Prostate gland (tissue), 2 donors: ENCODE measurements at regions not wholly inside any gene's neighbourhood (a gene's known extent, or its start where the extent isn't known, plus 50 kb on each side); places are given as distances from the start of the nearest gene placed in this dataset.

ENCODE experiments used
- CTCF ChIP-seq, 4 experiments: fragments of 200-600 bp in 2 of 4; fragments of 450-650 bp in 2 of 4; sonication (generic) in 2 of 4; IDR thresholded peaks; 1 replicate in 3 of 4; 2 replicates in 1 of 4; pipeline ENCODE4 v1.5.1; 2016 to 2019; ENCODE audit warnings: antibody characterized with exemption in 4 of 4, mild to moderate bottlenecking in 2 of 4, moderate library complexity in 2 of 4
- POLR2A ChIP-seq: fragments of 450-650 bp; IDR thresholded peaks from one replicate; pipeline ENCODE4 v1.6.1; 2016; ENCODE audit warnings: antibody characterized with exemption, mild to moderate bottlenecking

GRCh38 chr11:41848349-41848748 is 388.9 kb upstream of the LRRC4C start:
- no peak for TF ChIP-seq POLR2A
- TF ChIP-seq CTCF (IDR thresholded peaks at IDR 0.05), result no peak
